HCT116 (cell line): ENCODE measurements at regions not wholly inside any gene's neighbourhood (a gene's known extent, or its start where the extent isn't known, plus 50 kb on each side); places are given as distances from the start of the nearest gene placed in this dataset.

Experiments
- ATAC-seq: fragments of 200-7000 bp; cut with Tn5 transposase; 2 replicates; pipeline ENCODE4 v1.9.1; 2020; ENCODE audit warnings: mild to moderate bottlenecking, moderate library complexity
- BruUV-seq: library from RNA; stranded (reverse); fragments of 400-500 nt; replicated peaks from 2 replicates; lab custom pipeline; 2021; lab: Mats Ljungman, UMichigan
- CTCF ChIA-PET: fragments of 300-600 bp; sonication (Branson Sonifier 250); formaldehyde crosslinking; loops from one replicate; lab custom pipeline; 2021; ENCODE audit warnings: antibody characterized with exemption; lab: Charles Lee
- POLR2A ChIA-PET: fragments of 300-600, 350-600 bp; sonication (Branson Sonifier 250); formaldehyde crosslinking; loops from one replicate; lab custom pipeline; 2021; ENCODE audit warnings: antibody characterized with exemption; lab: Charles Lee
- RAD21 ChIA-PET, 2 experiments: fragments of 300-600 bp; sonication (Branson Sonifier 250); formaldehyde crosslinking; loops; one replicate each; lab custom pipeline; 2023; ENCODE audit warnings: low total read pairs in 2 of 2; ENCODE audit not compliant: uncharacterized antibody in 2 of 2, unreplicated experiment in 2 of 2, low non-redundant PET in 1 of 2; lab: Charles Lee
- DNase-seq: peaks from one replicate; pipeline ENCODE4 v3.0.0-alpha.2; 2010; ENCODE audit warnings: low read depth, low spot score
- H2AFZ ChIP-seq: fragments of 200-600 bp; shearing (Covaris generic), sonication (generic); 2 replicates; pipeline ENCODE4 v1.6.1; 2017; ENCODE audit warnings: low read depth, mixed run types, mixed read lengths, antibody characterized with exemption, low read length; ENCODE audit not compliant: poor library complexity, severe bottlenecking
- H3K27ac ChIP-seq: 2 replicates; pipeline ENCODE4 v1.5.1; 2012; ENCODE audit warnings: low read depth, low read length
- H3K27me3 ChIP-seq: fragments of 200-600 bp; sonication (generic); 2 replicates; pipeline ENCODE4 v1.6.1; 2016; ENCODE audit warnings: mixed run types, low read length, mixed read lengths; ENCODE audit not compliant: insufficient read depth
- H3K36me3 ChIP-seq, 2 experiments: fragments of 200-500 bp in 1 of 2; fragments of 200-600 bp in 1 of 2; sonication (Bioruptor generic) in 1 of 2; sonication (generic) in 1 of 2; 2 replicates each; pipeline versions ENCODE4 v1.5.1 to v1.6.1; 2014 to 2016; ENCODE audit warnings: low read length in 2 of 2, inconsistent platforms in 1 of 2, mixed read lengths in 1 of 2, mixed run types in 1 of 2; ENCODE audit not compliant: insufficient read depth in 2 of 2, control insufficient read depth in 1 of 2
- H3K4me1 ChIP-seq, 2 experiments: fragments of 200-600 bp in 1 of 2; sonication (generic) in 1 of 2; 2 replicates each; pipeline versions ENCODE4 v1.5.1 to v1.6.1; 2012 to 2017; ENCODE audit warnings: low read length in 2 of 2, inconsistent platforms in 1 of 2, mild to moderate bottlenecking in 1 of 2, mixed read lengths in 1 of 2, mixed run types in 1 of 2, moderate library complexity in 1 of 2; ENCODE audit not compliant: insufficient read depth in 2 of 2, control insufficient read depth in 1 of 2
- H3K4me2 ChIP-seq: fragments of 200-600 bp; sonication (generic); 2 replicates; pipeline ENCODE4 v1.6.1; 2017; ENCODE audit warnings: mixed run types, low read length, mixed read lengths
- H3K4me3 ChIP-seq, 2 experiments: fragments of 200-600 bp in 1 of 2; sonication (generic) in 1 of 2; replicated peaks in 1 of 2; 2 replicates each; pipeline ENCODE4 v1.5.1; 2011 to 2016; ENCODE audit warnings: low read length in 2 of 2, control low read depth in 1 of 2, low read depth in 1 of 2, mild to moderate bottlenecking in 1 of 2, mixed read lengths in 1 of 2, mixed run types in 1 of 2
- H3K79me2 ChIP-seq: fragments of 200-600 bp; sonication (generic); 2 replicates; pipeline ENCODE4 v1.6.1; 2017; ENCODE audit warnings: mild to moderate bottlenecking, mixed run types, low read length, moderate library complexity, mixed read lengths; ENCODE audit not compliant: insufficient read depth
- H3K9ac ChIP-seq: fragments of 200-600 bp; sonication (generic); 2 replicates; pipeline ENCODE4 v1.6.1; 2016; ENCODE audit warnings: low read length, mixed read lengths
- H3K9me2 ChIP-seq: fragments of 200-600 bp; sonication (generic), shearing (Covaris generic); 2 replicates; pipeline ENCODE4 v1.6.1; 2017; ENCODE audit warnings: mixed run types, mild to moderate bottlenecking, moderate library complexity; ENCODE audit not compliant: insufficient read depth
- H3K9me3 ChIP-seq, 2 experiments: fragments of 200-500 bp in 1 of 2; fragments of 200-600 bp in 1 of 2; sonication (Bioruptor generic) in 1 of 2; sonication (generic) in 1 of 2; 2 replicates each; pipeline ENCODE4 v1.6.1; 2014 to 2017; ENCODE audit warnings: low read length in 2 of 2, mixed read lengths in 2 of 2, inconsistent platforms in 1 of 2, low read depth in 1 of 2, mild to moderate bottlenecking in 1 of 2, mixed run types in 1 of 2, moderate library complexity in 1 of 2; ENCODE audit not compliant: control insufficient read depth in 1 of 2, insufficient read depth in 1 of 2
- H4K20me1 ChIP-seq: fragments of 200-600 bp; sonication (generic), shearing (Covaris generic); 2 replicates; pipeline ENCODE4 v1.6.1; 2017; ENCODE audit warnings: mixed run types, mild to moderate bottlenecking, moderate library complexity; ENCODE audit not compliant: insufficient read depth
- CEBPB ChIP-seq: IDR thresholded peaks from 2 replicates; pipeline ENCODE4 v1.6.1; 2012; ENCODE audit warnings: low read depth
- ELF1 ChIP-seq: IDR thresholded peaks from 2 replicates; pipeline ENCODE4 v1.6.1; 2012; ENCODE audit warnings: low read depth, borderline replicate concordance
- EZH2 ChIP-seq: fragments of 200-600 bp; sonication (generic); IDR thresholded peaks from 2 replicates; pipeline ENCODE4 v1.6.1; 2017; ENCODE audit warnings: antibody characterized with exemption, mixed run types
- FOSL1 ChIP-seq: IDR thresholded peaks from 2 replicates; pipeline ENCODE4 v1.6.1; 2012; ENCODE audit warnings: low read depth
- JUND ChIP-seq: IDR thresholded peaks from 2 replicates; pipeline ENCODE4 v1.6.1; 2012
- POLR2AphosphoS5 ChIP-seq: IDR thresholded peaks from 2 replicates; pipeline ENCODE4 v1.6.1; 2011; ENCODE audit warnings: mild to moderate bottlenecking, low read depth, low read length, moderate library complexity
- RAD21 ChIP-seq: IDR thresholded peaks from 2 replicates; pipeline ENCODE4 v1.6.1; 2012; ENCODE audit warnings: low read depth, mild to moderate bottlenecking
- SRF ChIP-seq: IDR thresholded peaks from 2 replicates; pipeline ENCODE4 v1.6.1; 2012; ENCODE audit warnings: low read depth
- TCF7L2 ChIP-seq: IDR thresholded peaks from 2 replicates; pipeline ENCODE4 v1.7.0; 2011; ENCODE audit warnings: borderline replicate concordance, inconsistent platforms; ENCODE audit not compliant: insufficient read depth, insufficient read length; ENCODE audit errors: extremely low read depth
- ZFX ChIP-seq: fragments of 450-650 bp; IDR thresholded peaks from 2 replicates; pipeline ENCODE4 v1.6.1; 2017
- intact Hi-C: fragments of 100-400 bp; cut with micrococcal nuclease; formaldehyde crosslinking; loops from 2 replicates; pipeline ENCODE4 v1.10.0; 2022
- TF ChIP-seq, protein P1 (sequence below): IDR thresholded peaks from 2 replicates; pipeline ENCODE4 v1.6.1; 2011; ENCODE audit warnings: mild to moderate bottlenecking, low read length, moderate library complexity; ENCODE audit not compliant: insufficient replicate concordance; ENCODE audit errors: extremely low read depth
- TF ChIP-seq, protein P2 (sequence below): IDR thresholded peaks from 2 replicates; pipeline ENCODE4 v1.6.1; 2012
- TF ChIP-seq, protein P3 (sequence below), 3 experiments: fragments of 200-600 bp in 1 of 3; sonication (generic) in 1 of 3; IDR thresholded peaks in 2 of 3; conservative IDR thresholded peaks in 1 of 3; 2 replicates each; pipeline ENCODE4 v1.5.1; 2012 to 2017; ENCODE audit warnings: low read depth in 2 of 3, low read length in 2 of 3, antibody characterized with exemption in 1 of 3, borderline replicate concordance in 1 of 3, control low read depth in 1 of 3, mild to moderate bottlenecking in 1 of 3, mixed read lengths in 1 of 3, mixed run types in 1 of 3, moderate library complexity in 1 of 3; ENCODE audit not compliant: insufficient read depth in 1 of 3
- TF ChIP-seq, protein P4 (sequence below): IDR thresholded peaks from 2 replicates; pipeline ENCODE4 v1.6.1; 2012; ENCODE audit warnings: low read depth

- intact Hi-C loops: no loop called here
- ChIA-PET RAD21 (no interaction called here), CTCF (no interaction called here), POLR2A (no interaction called here)
- Histone ChIP-seq H3K9me2 (no peaks in the 10 kb centered on the region), H3K9me3 (no peaks in the 10 kb centered on the region), H3K27me3 (peaks cover 29% of the 10 kb centered on the region), H4K20me1 (no peaks in the 10 kb centered on the region), H3K79me2 (no peaks in the 10 kb centered on the region), H3K27ac (no peak overlapping the region), H3K4me3 (no peak overlapping the region), H3K4me1 (no peaks in the 10 kb centered on the region), H3K36me3 (no peaks in the 10 kb centered on the region), H3K4me2 (no peak overlapping the region), H2AFZ (no peak overlapping the region), H3K9ac (no peak overlapping the region)
- no peak for ATAC-seq
- no peak for DNase-seq
- BruUV-seq: no TSS peak
- no peak for TF ChIP-seq SRF
- TF ChIP-seq, protein P1, sequence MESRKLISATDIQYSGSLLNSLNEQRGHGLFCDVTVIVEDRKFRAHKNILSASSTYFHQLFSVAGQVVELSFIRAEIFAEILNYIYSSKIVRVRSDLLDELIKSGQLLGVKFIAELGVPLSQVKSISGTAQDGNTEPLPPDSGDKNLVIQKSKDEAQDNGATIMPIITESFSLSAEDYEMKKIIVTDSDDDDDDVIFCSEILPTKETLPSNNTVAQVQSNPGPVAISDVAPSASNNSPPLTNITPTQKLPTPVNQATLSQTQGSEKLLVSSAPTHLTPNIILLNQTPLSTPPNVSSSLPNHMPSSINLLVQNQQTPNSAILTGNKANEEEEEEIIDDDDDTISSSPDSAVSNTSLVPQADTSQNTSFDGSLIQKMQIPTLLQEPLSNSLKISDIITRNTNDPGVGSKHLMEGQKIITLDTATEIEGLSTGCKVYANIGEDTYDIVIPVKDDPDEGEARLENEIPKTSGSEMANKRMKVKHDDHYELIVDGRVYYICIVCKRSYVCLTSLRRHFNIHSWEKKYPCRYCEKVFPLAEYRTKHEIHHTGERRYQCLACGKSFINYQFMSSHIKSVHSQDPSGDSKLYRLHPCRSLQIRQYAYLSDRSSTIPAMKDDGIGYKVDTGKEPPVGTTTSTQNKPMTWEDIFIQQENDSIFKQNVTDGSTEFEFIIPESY: no peak
- TF ChIP-seq RAD21: no peak
- no peak for TF ChIP-seq JUND
- TF ChIP-seq ELF1: no peak
- TF ChIP-seq, protein P2, sequence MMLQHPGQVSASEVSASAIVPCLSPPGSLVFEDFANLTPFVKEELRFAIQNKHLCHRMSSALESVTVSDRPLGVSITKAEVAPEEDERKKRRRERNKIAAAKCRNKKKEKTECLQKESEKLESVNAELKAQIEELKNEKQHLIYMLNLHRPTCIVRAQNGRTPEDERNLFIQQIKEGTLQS: no peak
Measured at GRCh38 chr3:59407425-59407824, 357.6 kb upstream of the CFAP20DC start.

- H3K9ac ChIP-seq: no peak overlapping the region
- H3K27me3 ChIP-seq: peaks cover 29% of the 10 kb centered on the region; the same call in 1 of the 2 replicates
- H3K9me3 ChIP-seq: no peaks in the 10 kb centered on the region
- no peaks in the 10 kb centered on the region for H3K4me1 ChIP-seq
- no peak overlapping the region for H3K27ac ChIP-seq
- no peak overlapping the region for H2AFZ ChIP-seq
- CTCF ChIA-PET: no interaction called here
- ATAC-seq (no peak), DNase-seq (no peak)
- H4K20me1 ChIP-seq: no peaks in the 10 kb centered on the region
- intact Hi-C loops: no loop called here
- H3K4me2 ChIP-seq: no peak overlapping the region
- no peaks in the 10 kb centered on the region for H3K9me2 ChIP-seq
- H3K79me2 ChIP-seq: no peaks in the 10 kb centered on the region
- POLR2A ChIA-PET: no interaction called here
- RAD21 ChIA-PET: no interaction called here
- no peaks in the 10 kb centered on the region for H3K36me3 ChIP-seq
- BruUV-seq: no TSS peak
- no peak overlapping the region for H3K4me3 ChIP-seq
- TF ChIP-seq FOSL1 (no peak), ELF1 (no peak), EZH2 (no peak), CEBPB (no peak), ZFX (no peak), TCF7L2 (no peak), POLR2AphosphoS5 (no peak)
- TF ChIP-seq, protein P3, sequence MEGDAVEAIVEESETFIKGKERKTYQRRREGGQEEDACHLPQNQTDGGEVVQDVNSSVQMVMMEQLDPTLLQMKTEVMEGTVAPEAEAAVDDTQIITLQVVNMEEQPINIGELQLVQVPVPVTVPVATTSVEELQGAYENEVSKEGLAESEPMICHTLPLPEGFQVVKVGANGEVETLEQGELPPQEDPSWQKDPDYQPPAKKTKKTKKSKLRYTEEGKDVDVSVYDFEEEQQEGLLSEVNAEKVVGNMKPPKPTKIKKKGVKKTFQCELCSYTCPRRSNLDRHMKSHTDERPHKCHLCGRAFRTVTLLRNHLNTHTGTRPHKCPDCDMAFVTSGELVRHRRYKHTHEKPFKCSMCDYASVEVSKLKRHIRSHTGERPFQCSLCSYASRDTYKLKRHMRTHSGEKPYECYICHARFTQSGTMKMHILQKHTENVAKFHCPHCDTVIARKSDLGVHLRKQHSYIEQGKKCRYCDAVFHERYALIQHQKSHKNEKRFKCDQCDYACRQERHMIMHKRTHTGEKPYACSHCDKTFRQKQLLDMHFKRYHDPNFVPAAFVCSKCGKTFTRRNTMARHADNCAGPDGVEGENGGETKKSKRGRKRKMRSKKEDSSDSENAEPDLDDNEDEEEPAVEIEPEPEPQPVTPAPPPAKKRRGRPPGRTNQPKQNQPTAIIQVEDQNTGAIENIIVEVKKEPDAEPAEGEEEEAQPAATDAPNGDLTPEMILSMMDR (IDR thresholded peaks at IDR 0.05 in 2 of 3, conservative IDR thresholded peaks at IDR 0.05 in 1 of 3; ENCODE audit: borderline replicate concordance in 1 of 3, insufficient read depth in 1 of 3, low read depth in 2 of 3, low read length in 2 of 3): no peak
- TF ChIP-seq, protein P4, sequence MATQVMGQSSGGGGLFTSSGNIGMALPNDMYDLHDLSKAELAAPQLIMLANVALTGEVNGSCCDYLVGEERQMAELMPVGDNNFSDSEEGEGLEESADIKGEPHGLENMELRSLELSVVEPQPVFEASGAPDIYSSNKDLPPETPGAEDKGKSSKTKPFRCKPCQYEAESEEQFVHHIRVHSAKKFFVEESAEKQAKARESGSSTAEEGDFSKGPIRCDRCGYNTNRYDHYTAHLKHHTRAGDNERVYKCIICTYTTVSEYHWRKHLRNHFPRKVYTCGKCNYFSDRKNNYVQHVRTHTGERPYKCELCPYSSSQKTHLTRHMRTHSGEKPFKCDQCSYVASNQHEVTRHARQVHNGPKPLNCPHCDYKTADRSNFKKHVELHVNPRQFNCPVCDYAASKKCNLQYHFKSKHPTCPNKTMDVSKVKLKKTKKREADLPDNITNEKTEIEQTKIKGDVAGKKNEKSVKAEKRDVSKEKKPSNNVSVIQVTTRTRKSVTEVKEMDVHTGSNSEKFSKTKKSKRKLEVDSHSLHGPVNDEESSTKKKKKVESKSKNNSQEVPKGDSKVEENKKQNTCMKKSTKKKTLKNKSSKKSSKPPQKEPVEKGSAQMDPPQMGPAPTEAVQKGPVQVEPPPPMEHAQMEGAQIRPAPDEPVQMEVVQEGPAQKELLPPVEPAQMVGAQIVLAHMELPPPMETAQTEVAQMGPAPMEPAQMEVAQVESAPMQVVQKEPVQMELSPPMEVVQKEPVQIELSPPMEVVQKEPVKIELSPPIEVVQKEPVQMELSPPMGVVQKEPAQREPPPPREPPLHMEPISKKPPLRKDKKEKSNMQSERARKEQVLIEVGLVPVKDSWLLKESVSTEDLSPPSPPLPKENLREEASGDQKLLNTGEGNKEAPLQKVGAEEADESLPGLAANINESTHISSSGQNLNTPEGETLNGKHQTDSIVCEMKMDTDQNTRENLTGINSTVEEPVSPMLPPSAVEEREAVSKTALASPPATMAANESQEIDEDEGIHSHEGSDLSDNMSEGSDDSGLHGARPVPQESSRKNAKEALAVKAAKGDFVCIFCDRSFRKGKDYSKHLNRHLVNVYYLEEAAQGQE: no peak
Measured at GRCh38 chr3:59406943-59407342, 357.1 kb upstream of the CFAP20DC start.
